GM19467 (cell line): ENCODE measurements at regions not wholly inside any gene's neighbourhood (a gene's known extent, or its start where the extent isn't known, plus 50 kb on each side); places are given as distances from the start of the nearest gene placed in this dataset.
A peak's percentile ranks its signal among the peaks of the same experiment; 100 is the strongest.

Experiments used
- ATAC-seq: cut with Tn5 transposase; IDR thresholded peaks from one replicate; pipeline ENCODE4 v1.9.1; 2021; ENCODE audit warnings: mild to moderate bottlenecking, moderate library complexity; ENCODE audit not compliant: unreplicated experiment

- no peak for ATAC-seq
Measured at GRCh38 chr10:3982746-3983442, 197.9 kb upstream of the KLF6 start.

- ATAC-seq, result no peak
Measured at GRCh38 chr10:3981300-3981699, 196.3 kb upstream of the KLF6 start.

- no peak for ATAC-seq
Measured at GRCh38 chr10:3980660-3981059, 195.7 kb upstream of the KLF6 start.

GRCh38 chr10:3980144-3980543 lies 195.1 kb upstream of the KLF6 start:
- ATAC-seq, result no peak

- no peak for ATAC-seq
Measured at GRCh38 chr10:3978761-3979160, 193.8 kb upstream of the KLF6 start.

- no peak for ATAC-seq
Measured at GRCh38 chr10:3978174-3978573, 193.2 kb upstream of the KLF6 start.

- no peak for ATAC-seq
Measured at GRCh38 chr10:3977761-3978160, 192.8 kb upstream of the KLF6 start.

- ATAC-seq, result no peak
Measured at GRCh38 chr10:3976718-3977117, 191.7 kb upstream of the KLF6 start.

- ATAC-seq, result no peak
Measured at GRCh38 chr10:3976171-3976570, 191.2 kb upstream of the KLF6 start.

GRCh38 chr10:3975016-3975415 lies 190.0 kb upstream of the KLF6 start:
- no peak for ATAC-seq

GRCh38 chr10:3972460-3973301 lies 187.7 kb upstream of the KLF6 start:
- ATAC-seq, result no peak

- ATAC-seq, result no peak
Measured at GRCh38 chr10:3971713-3972112, 186.7 kb upstream of the KLF6 start.

- no peak for ATAC-seq
Measured at GRCh38 chr10:3969876-3970666, 185.1 kb upstream of the KLF6 start.

GRCh38 chr10:3968727-3969126 lies 183.7 kb upstream of the KLF6 start:
- ATAC-seq, result no peak

- ATAC-seq, result no peak
Measured at GRCh38 chr10:3964516-3964915, 179.5 kb upstream of the KLF6 start.

GRCh38 chr10:3963191-3963673 lies 178.2 kb upstream of the KLF6 start:
- ATAC-seq, result no peak

GRCh38 chr10:3961082-3961481 lies 176.1 kb upstream of the KLF6 start:
- peak; percentile 89 for ATAC-seq

- no peak for ATAC-seq
Measured at GRCh38 chr10:3960496-3960895, 175.5 kb upstream of the KLF6 start.

- ATAC-seq, result no peak
Measured at GRCh38 chr10:3959370-3960325, 174.6 kb upstream of the KLF6 start.

GRCh38 chr10:3958472-3958996 lies 173.5 kb upstream of the KLF6 start:
- ATAC-seq, result no peak
